BE2C (cell line): ENCODE measurements at regions not wholly inside any gene's neighbourhood (a gene's known extent, or its start where the extent isn't known, plus 50 kb on each side); places are given as distances from the start of the nearest gene placed in this dataset.

Experiments used
- DNase-seq: peaks from one replicate; pipeline ENCODE4 v3.0.0-alpha.2; 2020
- H3K27me3 ChIP-seq: fragments of 250-450 bp; sonication (Bioruptor Pico); 2 replicates; pipeline ENCODE4 v1.5.1; 2020; ENCODE audit warnings: mild to moderate bottlenecking
- H3K36me3 ChIP-seq: fragments of 250-450 bp; sonication (Bioruptor Pico); 2 replicates; pipeline ENCODE4 v1.5.1; 2020; ENCODE audit warnings: mild to moderate bottlenecking
- H3K4me1 ChIP-seq: fragments of 250-450 bp; sonication (Bioruptor Pico); 2 replicates; pipeline ENCODE4 v1.5.1; 2020
- H3K4me3 ChIP-seq: 2 replicates; pipeline ENCODE4 v1.5.1; 2011; ENCODE audit warnings: low read depth, low read length
- H3K9me3 ChIP-seq: fragments of 250-450 bp; sonication (Bioruptor Pico); 2 replicates; pipeline ENCODE4 v1.5.1; 2020
- TF ChIP-seq, protein P1 (sequence below): IDR thresholded peaks from 2 replicates; pipeline ENCODE4 v1.5.1; 2012; ENCODE audit warnings: mild to moderate bottlenecking, low read depth, low read length

DNA sequence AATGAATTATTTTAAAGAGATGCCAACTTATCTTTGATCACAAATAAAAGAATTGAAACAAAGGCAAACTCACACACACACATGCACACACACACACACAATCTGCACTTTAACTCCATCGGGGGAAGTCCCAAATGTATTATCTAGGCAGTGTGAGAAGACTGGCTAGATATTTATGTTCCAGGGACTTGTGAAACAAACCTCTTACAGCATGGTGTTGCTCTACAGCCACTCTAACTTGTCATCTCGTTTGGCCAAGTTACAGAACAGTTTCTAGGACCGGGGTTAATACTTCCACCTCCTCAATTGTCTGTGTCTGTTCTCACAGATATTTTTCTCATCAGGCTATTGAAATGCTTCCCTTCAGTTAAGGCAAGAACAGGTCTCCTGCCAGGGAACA, 855.0 kb downstream of the EPHA7 start:
- Histone ChIP-seq H3K27me3 (no peaks in the 10 kb centered on the region), H3K4me3 (no peak overlapping the region)
- no peak for DNase-seq

GRCh38 chr6:92559611-92560010, 859.7 kb downstream of the EPHA7 start:
- no peaks in the 10 kb centered on the region for H3K9me3 ChIP-seq
- TF ChIP-seq, protein P1, sequence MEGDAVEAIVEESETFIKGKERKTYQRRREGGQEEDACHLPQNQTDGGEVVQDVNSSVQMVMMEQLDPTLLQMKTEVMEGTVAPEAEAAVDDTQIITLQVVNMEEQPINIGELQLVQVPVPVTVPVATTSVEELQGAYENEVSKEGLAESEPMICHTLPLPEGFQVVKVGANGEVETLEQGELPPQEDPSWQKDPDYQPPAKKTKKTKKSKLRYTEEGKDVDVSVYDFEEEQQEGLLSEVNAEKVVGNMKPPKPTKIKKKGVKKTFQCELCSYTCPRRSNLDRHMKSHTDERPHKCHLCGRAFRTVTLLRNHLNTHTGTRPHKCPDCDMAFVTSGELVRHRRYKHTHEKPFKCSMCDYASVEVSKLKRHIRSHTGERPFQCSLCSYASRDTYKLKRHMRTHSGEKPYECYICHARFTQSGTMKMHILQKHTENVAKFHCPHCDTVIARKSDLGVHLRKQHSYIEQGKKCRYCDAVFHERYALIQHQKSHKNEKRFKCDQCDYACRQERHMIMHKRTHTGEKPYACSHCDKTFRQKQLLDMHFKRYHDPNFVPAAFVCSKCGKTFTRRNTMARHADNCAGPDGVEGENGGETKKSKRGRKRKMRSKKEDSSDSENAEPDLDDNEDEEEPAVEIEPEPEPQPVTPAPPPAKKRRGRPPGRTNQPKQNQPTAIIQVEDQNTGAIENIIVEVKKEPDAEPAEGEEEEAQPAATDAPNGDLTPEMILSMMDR: no peak
- no peak for DNase-seq

More for the DNA sequence above, 855.0 kb downstream of the EPHA7 start:
- no peaks in the 10 kb centered on the region for H3K36me3 ChIP-seq
- no peaks in the 10 kb centered on the region for H3K9me3 ChIP-seq
- no peaks in the 10 kb centered on the region for H3K4me1 ChIP-seq
- TF ChIP-seq, protein P1: no peak

DNA sequence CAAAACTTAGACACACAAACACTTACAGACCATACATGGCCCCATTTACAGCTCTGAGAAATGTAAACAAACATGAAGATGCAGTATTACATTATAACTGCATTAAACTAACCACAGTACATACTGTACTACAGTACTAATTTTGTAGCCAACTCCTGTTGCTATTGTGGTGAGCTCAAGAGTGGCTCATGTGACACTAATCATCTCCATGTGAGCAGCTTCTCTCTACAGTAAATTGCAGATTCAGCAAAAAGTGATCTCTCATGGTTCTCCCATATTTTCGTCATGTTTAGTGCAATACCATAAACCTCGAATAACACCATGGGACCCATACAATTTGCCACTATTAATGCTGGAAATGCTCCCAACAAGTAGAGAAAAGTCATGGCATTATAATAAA, 860.4 kb downstream of the EPHA7 start:
- no peak for DNase-seq
- H3K27me3 ChIP-seq: no peaks in the 10 kb centered on the region
- no peaks in the 10 kb centered on the region for H3K9me3 ChIP-seq

More at GRCh38 chr6:92559611-92560010, 859.7 kb downstream of the EPHA7 start:
- no peak overlapping the region for H3K4me3 ChIP-seq
- H3K27me3 ChIP-seq: no peaks in the 10 kb centered on the region
- H3K36me3 ChIP-seq: no peaks in the 10 kb centered on the region
- peaks cover 1% of the 10 kb centered on the region; the same call in 1 of the 2 replicates for H3K4me1 ChIP-seq

GRCh38 chr6:92550501-92550900, 868.9 kb downstream of the EPHA7 start:
- Histone ChIP-seq H3K27me3 (no peaks in the 10 kb centered on the region), H3K9me3 (no peaks in the 10 kb centered on the region), H3K36me3 (no peaks in the 10 kb centered on the region), H3K4me1 (peaks cover 10% of the 10 kb centered on the region), H3K4me3 (no peak overlapping the region)
- no peak for DNase-seq
- TF ChIP-seq, protein P1: no peak

More for the DNA sequence above, 860.4 kb downstream of the EPHA7 start:
- Histone ChIP-seq H3K36me3 (no peaks in the 10 kb centered on the region), H3K4me3 (no peak overlapping the region), H3K4me1 (peaks cover 6% of the 10 kb centered on the region; the same call in 1 of the 2 replicates)
- TF ChIP-seq, protein P1: no peak

DNA sequence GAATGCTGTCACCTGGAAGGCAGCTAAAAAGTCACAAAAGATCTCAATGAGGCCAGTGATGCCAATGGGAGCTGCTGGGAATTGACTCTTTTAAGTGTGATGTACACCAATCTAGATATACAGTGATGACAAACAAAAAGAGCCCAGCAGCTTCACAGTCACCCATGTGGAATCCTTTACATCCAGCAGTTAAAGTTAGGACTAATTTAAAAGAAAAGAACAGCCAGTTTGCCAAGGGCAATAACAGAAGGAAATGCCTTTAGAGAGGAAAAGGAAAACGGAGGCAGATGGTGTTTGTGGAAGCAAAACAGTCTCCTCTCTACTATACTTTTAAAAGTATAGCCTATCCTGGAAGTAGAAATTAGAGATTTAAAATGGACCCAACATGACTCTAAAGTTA, 873.5 kb downstream of the EPHA7 start:
- no peak for DNase-seq
- Histone ChIP-seq H3K4me3 (no peak overlapping the region), H3K4me1 (no peaks in the 10 kb centered on the region; the same call in 1 of the 2 replicates), H3K27me3 (no peaks in the 10 kb centered on the region), H3K36me3 (no peaks in the 10 kb centered on the region), H3K9me3 (no peaks in the 10 kb centered on the region)
- TF ChIP-seq, protein P1: no peak

DNA sequence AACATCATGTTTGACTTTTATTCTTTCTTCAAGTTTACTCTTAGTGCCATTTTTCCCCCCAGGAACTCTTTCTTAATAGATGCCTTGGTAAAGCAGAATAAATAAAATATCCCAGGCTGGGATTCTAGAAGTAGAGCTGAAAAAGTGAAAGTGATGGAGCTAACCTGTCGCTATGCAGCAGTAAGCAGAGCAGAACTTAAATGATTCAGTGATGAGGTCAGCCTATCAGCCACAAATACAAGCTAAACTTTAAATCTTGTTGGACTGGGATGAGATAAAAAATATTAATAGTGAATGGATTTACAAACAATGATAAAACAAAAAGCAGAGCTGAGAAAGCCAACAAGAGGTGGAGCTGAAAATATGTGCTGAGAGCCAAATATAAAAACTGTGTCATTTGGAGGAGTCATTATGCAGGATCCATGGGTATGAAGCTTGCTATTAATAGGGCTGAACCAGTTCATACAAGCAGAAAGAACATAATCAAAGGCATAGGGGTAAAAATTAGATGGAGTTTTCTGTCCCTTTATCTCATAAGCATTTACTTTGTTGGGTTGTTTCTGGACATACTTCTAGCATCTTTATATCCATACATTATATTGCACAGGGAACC, 877.8 kb downstream of the EPHA7 start:
- H3K27me3 ChIP-seq: no peaks in the 10 kb centered on the region
- H3K9me3 ChIP-seq: no peaks in the 10 kb centered on the region; the same call in 1 of the 2 replicates
- no peak overlapping the region for H3K4me3 ChIP-seq
- H3K36me3 ChIP-seq: no peaks in the 10 kb centered on the region
- peaks cover 9% of the 10 kb centered on the region for H3K4me1 ChIP-seq
- TF ChIP-seq, protein P1: no peak
- DNase-seq: no peak
